HL-60/S4 treated with retinoic acid at 250 ng/mL for 4 days and 3 days (cell line): ENCODE measurements at regions not wholly inside any gene's neighbourhood (a gene's known extent, or its start where the extent isn't known, plus 50 kb on each side); places are given as distances from the start of the nearest gene placed in this dataset.

Source experiments
- in situ Hi-C: fragments of 300-500 bp; cut with MboI; formaldehyde crosslinking; loops from 2 replicates; pipeline ENCODE4 v1.7.0; 2022; ENCODE audit warnings: low sequenced_read_pairs

DNA sequence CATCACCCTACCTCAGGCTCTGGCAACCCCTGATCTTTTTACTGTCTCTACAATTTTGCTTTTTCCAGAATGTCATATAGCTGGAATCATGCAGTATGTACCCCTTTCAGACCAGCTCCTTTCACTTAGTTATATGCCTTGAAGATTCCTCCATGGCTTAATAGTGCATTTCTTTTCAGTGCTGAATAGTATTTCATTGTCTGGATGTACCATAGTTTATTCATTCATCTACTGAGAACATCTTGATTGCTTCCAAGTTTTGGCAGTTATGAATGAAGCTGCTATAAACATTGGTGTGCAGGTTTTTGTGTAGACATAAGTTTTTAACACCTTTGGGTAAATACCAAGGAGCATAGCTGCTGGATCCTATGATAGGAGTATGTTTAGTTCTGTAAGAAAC, 50.8 kb upstream of the ANP32A start:
- in situ Hi-C loops: loop anchor here (10.0 kb wide), 2 partner anchors 137 to 317 kb away; no protein-coding TSS in a partner anchor

DNA sequence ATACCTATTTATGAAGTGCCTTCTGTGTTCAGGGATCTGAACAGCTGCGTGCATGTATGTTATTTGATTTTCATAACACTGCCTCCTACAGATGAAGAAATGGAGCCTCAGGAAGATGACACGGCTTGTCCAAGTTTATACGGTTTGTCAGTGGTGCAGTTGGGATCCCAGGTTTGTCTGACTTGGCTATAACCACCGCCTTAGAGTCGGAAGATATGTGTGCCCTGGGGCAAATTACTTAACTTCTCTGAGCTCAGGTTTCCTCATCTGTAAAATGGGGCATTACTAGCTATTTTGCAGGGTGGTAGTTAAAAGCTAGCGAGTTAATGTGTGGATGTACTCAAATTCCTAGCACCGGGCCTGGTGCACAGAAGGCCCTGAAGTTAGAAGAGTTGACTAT, 54.1 kb upstream of the ANP32A start:
- in situ Hi-C loops: loop anchor here (10.0 kb wide), 2 partner anchors 140 to 320 kb away; no protein-coding TSS in a partner anchor

DNA sequence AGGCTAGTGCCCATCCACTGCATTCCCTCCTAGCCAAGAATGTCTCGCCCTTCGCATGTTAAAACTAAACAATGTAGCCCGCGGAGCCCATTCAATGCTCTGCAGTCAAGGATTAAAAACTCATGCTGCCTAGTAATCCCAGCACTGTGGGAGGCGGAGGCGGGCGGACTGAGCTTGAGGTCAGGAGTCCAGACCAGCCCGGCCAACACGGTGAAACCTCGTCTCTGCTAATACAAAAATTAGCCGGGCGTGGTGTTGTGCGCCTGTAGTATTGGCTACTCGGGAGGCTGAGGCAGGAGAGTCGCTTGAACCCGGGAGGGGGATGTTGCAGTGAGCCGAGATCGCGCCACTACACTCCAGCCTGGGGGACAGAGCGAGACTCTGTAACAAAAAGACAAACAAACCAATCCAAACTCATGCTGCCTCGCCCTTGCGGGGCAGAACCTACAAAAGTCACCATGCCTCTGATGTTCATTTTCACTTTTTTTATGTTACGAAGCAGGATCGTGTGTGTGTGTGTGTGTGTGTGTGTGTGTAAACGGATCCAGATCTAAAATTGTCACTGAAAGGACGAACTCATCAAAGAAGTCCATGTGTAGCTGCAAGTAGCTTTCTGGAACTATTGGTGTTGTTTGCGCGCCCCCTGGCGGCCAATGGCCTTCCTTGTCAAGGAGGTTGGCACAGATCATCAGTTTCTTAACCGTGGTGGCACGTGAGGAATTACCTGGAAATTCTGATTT, 54.8 kb upstream of the SPESP1 start:
- in situ Hi-C loops: loop anchor here (10.0 kb wide), 2 partner anchors 141 to 321 kb away; no protein-coding TSS in a partner anchor

DNA sequence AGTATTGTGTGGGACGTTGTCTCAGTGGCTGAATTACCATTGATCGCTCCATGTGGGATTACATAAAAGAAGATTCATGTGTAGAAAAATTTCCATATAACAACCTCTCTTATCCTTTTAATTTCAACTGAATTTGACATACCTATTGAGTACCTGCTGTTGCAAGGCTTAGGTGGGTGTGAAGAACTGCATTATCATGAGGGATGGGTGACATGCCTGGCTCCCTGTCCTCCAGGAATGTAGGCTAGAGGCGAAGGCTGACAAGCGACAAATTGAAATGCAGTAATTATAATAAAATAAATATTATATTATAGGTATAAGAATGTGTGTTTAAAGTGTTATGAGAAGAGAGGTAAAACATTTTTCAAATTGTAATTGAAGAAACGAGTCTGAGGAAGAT, 52.7 kb upstream of the SPESP1 start:
- in situ Hi-C loops: loop anchor here (10.0 kb wide), 2 partner anchors 143 to 323 kb away; no protein-coding TSS in a partner anchor

DNA sequence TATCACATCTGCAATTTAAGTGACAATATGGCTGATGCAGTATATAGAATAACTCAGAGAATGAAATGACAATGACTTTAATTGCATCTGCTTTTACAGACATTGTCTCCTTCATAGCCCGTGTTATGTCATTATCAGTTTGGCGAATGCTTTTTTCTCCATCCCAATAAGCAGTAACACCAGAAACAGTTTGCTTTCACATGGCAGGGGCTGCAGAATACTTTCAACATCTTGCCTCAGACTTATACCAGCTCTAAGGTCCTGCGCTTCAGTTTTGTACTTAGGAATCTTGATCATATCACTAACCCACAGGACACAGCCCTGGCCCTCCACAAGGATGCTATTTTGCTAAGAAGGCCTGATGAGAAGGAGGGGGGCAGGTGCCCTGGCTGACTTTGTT, 49.9 kb upstream of the SPESP1 start:
- in situ Hi-C loops: no loop called here
